AG04450 (cell line): ENCODE measurements at regions not wholly inside any gene's neighbourhood (a gene's known extent, or its start where the extent isn't known, plus 50 kb on each side); places are given as distances from the start of the nearest gene placed in this dataset.

ENCODE experiments used
- CTCF ChIA-PET: fragments of 300-600, 350-600 bp; formaldehyde crosslinking; extraction: SDS; loops from one replicate; lab custom pipeline; 2022; ENCODE audit warnings: antibody characterized with exemption, inconsistent platforms; lab: Charles Lee
- POLR2A ChIA-PET: fragments of 350-600 bp; formaldehyde crosslinking; extraction: SDS; loops from one replicate; lab custom pipeline; 2021; ENCODE audit warnings: antibody characterized with exemption, inconsistent platforms; lab: Yijun Ruan, JAX
- DNase-seq: peaks from one replicate; pipeline ENCODE4 v3.0.0-alpha.2; 2011; ENCODE audit warnings: low read depth, low spot score
- H3K27ac ChIP-seq: one replicate; pipeline ENCODE4 v1.5.1; 2012; ENCODE audit warnings: low read depth, low read length, control low read depth
- H3K27me3 ChIP-seq: one replicate; pipeline ENCODE4 v1.6.0; 2012; ENCODE audit warnings: low read length; ENCODE audit not compliant: control insufficient read depth, insufficient read depth
- H3K4me3 ChIP-seq: 2 replicates; pipeline ENCODE4 v1.5.1; 2011; ENCODE audit warnings: mild to moderate bottlenecking, low read depth, low read length, control low read depth
- H3K9me3 ChIP-seq: 2 replicates; pipeline ENCODE4 v1.5.1; 2012; ENCODE audit warnings: low read length; ENCODE audit not compliant: control insufficient read depth, insufficient read depth
- CTCF ChIP-seq: IDR thresholded peaks from 2 replicates; pipeline ENCODE4 v1.5.1; 2011; ENCODE audit warnings: low read depth, low read length, control low read depth, inconsistent platforms

- POLR2A ChIA-PET: interaction anchor here (0.7 kb wide), 1 partner anchor 13 kb away, joined by 3 read pairs; no protein-coding TSS in a partner anchor
- H3K27ac ChIP-seq: no peak overlapping the region
- H3K9me3 ChIP-seq: peaks cover 69% of the 10 kb centered on the region
- no peak for TF ChIP-seq CTCF
- CTCF ChIA-PET: no interaction called here
- no peak for DNase-seq
- no peaks in the 10 kb centered on the region for H3K27me3 ChIP-seq
- no peak overlapping the region for H3K4me3 ChIP-seq
Measured at GRCh38 chr22:48478529-48479265, 1349.0 kb downstream of the BRD1 start.

- TF ChIP-seq CTCF: no peak
- H3K9me3 ChIP-seq: peaks cover 75% of the 10 kb centered on the region
- ChIA-PET POLR2A (no interaction called here), CTCF (no interaction called here)
- no peak for DNase-seq
- no peaks in the 10 kb centered on the region for H3K27me3 ChIP-seq
- H3K4me3 ChIP-seq: no peak overlapping the region
- no peak overlapping the region for H3K27ac ChIP-seq
Measured at GRCh38 chr22:48478124-48478523, 1349.5 kb downstream of the BRD1 start.

GRCh38 chr22:48477031-48477721, 1350.5 kb downstream of the BRD1 start:
- DNase-seq: no peak
- H3K4me3 ChIP-seq: no peak overlapping the region
- no peak overlapping the region for H3K27ac ChIP-seq
- TF ChIP-seq CTCF: no peak
- no peaks in the 10 kb centered on the region for H3K27me3 ChIP-seq
- H3K9me3 ChIP-seq: peaks cover 78% of the 10 kb centered on the region
- POLR2A ChIA-PET: no interaction called here
- CTCF ChIA-PET: no interaction called here

GRCh38 chr22:48476577-48476976, 1351.1 kb downstream of the BRD1 start:
- POLR2A ChIA-PET: no interaction called here
- CTCF ChIA-PET: no interaction called here

More at GRCh38 chr22:48476577-48476976, 1351.1 kb downstream of the BRD1 start:
- no peak for DNase-seq
- Histone ChIP-seq H3K9me3 (peaks cover 73% of the 10 kb centered on the region), H3K27me3 (no peaks in the 10 kb centered on the region), H3K27ac (no peak overlapping the region), H3K4me3 (no peak overlapping the region)
- no peak for TF ChIP-seq CTCF
